SK-N-SH treated with all-trans-retinoic acid at 6 μM for 48 hours (cell line): ENCODE measurements at regions not wholly inside any gene's neighbourhood (a gene's known extent, or its start where the extent isn't known, plus 50 kb on each side); places are given as distances from the start of the nearest gene placed in this dataset.

ENCODE experiments used
- ARNTL ChIP-seq: fragments of 450-650 bp; formaldehyde crosslinking; IDR thresholded peaks from 2 replicates; pipeline ENCODE4 v1.5.0; 2020; ENCODE audit warnings: low read depth, mild to moderate bottlenecking, moderate library complexity, borderline replicate concordance
- CSDC2 ChIP-seq: fragments of 250-450 bp; sonication (Bioruptor Pico); IDR thresholded peaks from 2 replicates; pipeline ENCODE4 v1.5.0; 2020; ENCODE audit warnings: mild to moderate bottlenecking, moderate library complexity
- OSR1 ChIP-seq: fragments of 250-450 bp; sonication (Bioruptor Pico); IDR thresholded peaks from 2 replicates; pipeline ENCODE4 v1.8.0; 2022; ENCODE audit warnings: moderate library complexity, mild to moderate bottlenecking, inconsistent platforms
- ZC3H10 ChIP-seq: fragments of 250-450 bp; sonication (Bioruptor Pico); IDR thresholded peaks from 2 replicates; pipeline ENCODE4 v1.5.1; 2021; ENCODE audit warnings: mild to moderate bottlenecking, moderate library complexity
- ZFP30 ChIP-seq: fragments of 450-650 bp; formaldehyde crosslinking; IDR thresholded peaks from 2 replicates; pipeline ENCODE4 v1.5.0; 2022; ENCODE audit warnings: mild to moderate bottlenecking, moderate library complexity
- ZNF8 ChIP-seq: fragments of 450-650 bp; formaldehyde crosslinking; IDR thresholded peaks from 2 replicates; pipeline ENCODE4 v1.5.0; 2020; ENCODE audit warnings: mild to moderate bottlenecking, moderate library complexity
- TF ChIP-seq, protein P1 (sequence below): fragments of 250-450 bp; sonication (Bioruptor Pico); IDR thresholded peaks from 2 replicates; pipeline ENCODE4 v1.8.0; 2021; ENCODE audit warnings: low read depth, mild to moderate bottlenecking, moderate library complexity, borderline replicate concordance

DNA sequence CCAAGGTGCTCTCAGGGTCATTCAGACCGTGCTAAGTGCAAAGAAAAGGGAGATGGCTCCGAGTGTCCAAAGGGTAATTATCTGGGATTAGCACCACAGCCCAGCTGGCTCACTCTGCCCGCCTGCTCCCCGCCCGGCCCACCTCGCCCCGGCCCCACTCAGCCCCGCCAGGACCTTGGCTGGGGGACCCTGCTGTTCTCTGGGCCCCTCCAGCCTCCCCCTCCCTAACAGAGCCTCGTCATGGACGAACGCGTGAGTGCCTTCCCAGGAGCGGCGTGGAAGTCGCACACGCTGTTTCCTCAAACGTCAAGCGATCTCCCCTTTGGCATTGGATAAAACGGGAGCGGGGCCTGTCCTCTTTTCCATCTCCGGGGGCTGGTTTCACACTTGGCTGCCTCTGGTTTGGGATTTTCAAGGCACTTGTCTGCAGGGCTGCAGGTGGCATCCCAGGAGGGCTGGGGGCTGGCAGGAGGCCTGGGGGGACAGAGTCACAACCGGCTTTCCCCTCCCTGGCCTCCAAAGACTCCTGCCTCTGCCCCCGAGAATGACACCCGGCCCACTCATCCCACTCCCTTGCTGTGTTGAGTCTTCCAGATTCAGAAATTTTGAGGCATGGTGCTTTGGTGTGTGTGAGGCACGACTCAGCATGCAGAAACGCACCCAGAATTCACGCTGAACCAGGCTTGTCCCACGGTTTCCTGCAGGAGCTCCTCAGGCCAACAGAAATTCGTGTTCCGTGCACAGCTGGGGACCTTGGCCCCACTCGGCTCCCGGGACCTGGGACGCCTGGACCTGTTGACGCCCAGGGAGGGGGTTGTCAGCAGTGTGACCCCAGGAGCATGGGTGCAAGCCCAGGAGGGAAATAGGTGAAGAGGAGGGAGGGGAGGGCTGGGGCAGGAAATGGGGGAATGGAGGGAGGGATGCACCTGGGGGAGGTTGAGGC lies 110.0 kb downstream of the PDGFA start:
- TF ChIP-seq OSR1 (CRISPR knock-in tag) (no peak), ZFP30 (CRISPR knock-in tag) (no peak), CSDC2 (no peak), ARNTL (no peak), ZNF8 (CRISPR knock-in tag) (no peak), ZC3H10 (no peak)
- TF ChIP-seq, protein P1, sequence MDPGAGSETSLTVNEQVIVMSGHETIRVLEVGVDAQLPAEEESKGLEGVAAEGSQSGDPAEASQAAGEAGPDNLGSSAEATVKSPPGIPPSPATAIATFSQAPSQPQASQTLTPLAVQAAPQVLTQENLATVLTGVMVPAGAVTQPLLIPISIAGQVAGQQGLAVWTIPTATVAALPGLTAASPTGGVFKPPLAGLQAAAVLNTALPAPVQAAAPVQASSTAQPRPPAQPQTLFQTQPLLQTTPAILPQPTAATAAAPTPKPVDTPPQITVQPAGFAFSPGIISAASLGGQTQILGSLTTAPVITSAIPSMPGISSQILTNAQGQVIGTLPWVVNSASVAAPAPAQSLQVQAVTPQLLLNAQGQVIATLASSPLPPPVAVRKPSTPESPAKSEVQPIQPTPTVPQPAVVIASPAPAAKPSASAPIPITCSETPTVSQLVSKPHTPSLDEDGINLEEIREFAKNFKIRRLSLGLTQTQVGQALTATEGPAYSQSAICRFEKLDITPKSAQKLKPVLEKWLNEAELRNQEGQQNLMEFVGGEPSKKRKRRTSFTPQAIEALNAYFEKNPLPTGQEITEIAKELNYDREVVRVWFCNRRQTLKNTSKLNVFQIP (CRISPR knock-in tag), result no peak
